ENCODE measurements at regions not wholly inside any gene's neighbourhood (a gene's known extent, or its start where the extent isn't known, plus 50 kb on each side); places are given as distances from the start of the nearest gene placed in this dataset.

DNA sequence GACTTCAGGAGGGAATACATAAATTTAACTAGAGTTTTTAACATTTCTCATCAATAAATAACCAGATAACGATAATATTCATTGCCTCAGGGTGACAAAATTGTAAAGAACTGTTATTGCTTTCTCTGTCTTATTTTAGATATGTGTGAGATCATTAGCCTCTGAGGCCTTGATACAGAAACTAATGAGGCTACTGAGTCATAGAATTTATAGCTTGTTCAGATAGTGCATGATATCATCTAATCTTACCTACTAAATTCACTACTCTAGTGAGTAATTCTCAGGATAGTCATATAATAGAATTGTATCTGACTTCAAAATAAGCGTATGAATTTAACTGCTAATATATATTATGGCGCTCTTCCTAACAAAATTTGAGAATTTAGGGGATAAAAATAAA lies 360.8 kb upstream of the KLHL1 start:
- DNase-seq, result no peak

DNA sequence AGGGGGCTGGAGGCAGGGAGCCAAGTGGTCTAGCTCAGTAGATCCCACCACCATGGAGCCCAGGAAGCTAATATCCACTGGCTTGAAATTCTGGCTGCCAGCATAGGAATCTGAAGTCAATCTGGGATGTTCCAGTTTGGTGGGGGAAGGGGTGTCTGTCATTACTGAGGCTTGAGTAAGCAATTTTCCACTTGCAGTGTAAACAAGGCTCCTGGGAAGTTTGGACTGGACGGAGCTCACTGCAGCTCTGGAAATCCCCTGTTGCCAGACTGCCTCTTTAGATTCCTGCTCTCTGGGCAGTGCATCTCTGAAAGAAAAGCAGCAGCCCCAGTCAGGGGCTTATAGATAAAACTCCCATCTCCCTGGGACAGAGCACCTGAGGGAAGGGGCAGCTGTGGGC lies 349.2 kb upstream of the KLHL1 start:
- DNase-seq, result no peak

DNA sequence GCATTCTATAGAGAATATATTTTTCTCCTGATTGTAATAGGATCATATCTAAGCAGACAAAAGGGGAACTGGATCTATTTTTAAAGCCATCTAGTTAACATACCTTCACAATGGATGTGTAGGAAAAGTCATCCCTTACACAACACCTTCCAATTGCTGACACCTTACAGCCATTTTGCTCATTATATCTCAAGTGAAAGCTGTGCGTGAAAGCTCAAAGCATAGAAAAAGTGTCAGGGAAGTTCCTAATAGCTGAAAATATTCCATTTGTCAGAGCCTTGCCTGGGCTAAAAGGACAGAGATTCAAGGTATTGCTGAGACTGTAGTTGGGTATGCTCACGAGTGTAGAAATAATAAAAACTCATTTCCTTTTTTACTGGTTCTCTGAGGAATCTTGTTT lies 340.6 kb upstream of the KLHL1 start:
- DNase-seq, result no peak

DNA sequence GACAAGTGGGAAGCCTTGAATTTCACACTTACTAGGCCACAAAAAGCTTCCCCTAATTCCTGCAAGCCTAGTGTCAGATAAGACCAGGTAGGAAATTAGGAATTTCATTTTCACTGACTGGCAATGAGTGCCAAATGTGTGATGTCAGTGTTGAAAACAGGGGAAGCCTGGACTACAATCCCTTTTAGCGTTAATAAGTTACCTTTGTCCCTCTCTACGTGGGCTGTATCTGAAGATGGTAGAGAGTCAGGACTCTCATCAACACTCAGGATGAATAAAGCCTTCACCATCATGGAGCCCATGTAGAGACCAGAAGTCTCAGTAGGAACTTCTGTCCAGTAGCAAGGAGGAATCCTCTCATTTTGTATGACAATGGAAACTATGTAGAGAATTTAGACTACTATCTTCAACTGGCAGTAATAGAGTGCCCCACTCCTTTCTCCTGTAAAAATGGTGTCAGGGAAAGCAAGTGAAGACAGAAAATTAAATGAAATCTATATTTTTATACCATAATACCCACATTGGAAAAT lies 324.1 kb upstream of the KLHL1 start:
- DNase-seq, result no peak

DNA sequence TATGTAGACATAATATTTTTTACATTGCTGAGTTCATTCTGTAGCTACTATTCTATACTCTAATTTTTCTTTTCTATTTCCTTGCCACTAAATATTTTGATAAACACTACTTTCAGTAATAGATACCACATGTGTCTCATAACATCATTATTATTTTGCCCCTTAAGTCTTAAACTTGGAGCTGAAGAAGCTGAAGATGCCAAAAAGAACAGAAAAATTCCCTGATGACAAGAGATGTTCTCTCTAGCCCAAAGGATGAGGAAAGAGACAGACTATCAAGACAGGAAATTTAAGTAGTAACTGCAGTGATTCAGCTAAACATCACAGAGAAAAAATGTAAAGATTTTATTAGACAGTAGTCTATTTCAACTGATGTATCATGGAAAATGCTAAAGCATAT lies 322.0 kb upstream of the KLHL1 start:
- no peak for DNase-seq

DNA sequence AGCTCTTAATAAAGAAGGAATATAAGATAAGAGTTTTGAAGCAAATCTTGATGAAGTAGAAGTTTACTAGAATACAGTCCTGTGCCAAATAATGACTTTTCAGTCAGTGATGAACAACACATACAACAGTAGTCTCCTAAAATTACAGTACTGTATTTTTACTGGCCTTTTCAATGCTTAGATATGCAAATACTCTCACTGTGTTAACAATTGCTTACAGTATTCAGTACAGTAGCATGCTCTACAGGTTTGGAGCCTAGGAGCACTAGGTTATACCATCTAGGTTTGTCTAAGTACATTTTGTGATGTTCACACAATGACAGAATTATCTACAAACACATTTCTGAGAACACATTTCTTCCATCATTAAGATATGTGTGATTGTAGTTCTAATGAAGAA lies 316.7 kb upstream of the KLHL1 start:
- no peak for DNase-seq

DNA sequence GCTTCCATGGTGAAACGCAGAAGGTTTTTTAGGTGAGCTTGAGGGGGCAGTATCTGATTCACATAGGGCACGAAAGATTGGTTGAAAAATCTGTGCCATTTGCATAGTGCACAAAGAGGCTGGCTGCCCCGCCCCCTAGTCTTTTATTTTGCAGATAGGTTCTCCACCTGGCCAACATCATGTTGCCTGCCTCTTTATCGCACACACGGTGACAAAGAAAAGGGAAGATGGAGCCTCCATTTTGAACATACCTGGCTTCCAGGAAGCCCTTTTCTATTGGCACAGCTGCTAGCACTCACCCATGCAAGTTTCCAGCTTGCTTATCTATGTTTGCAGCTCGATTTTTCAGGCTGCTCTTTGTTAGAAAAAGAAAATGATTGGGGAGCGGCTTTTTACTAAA lies 316.2 kb upstream of the KLHL1 start:
- DNase-seq, result peak; percentile 64

DNA sequence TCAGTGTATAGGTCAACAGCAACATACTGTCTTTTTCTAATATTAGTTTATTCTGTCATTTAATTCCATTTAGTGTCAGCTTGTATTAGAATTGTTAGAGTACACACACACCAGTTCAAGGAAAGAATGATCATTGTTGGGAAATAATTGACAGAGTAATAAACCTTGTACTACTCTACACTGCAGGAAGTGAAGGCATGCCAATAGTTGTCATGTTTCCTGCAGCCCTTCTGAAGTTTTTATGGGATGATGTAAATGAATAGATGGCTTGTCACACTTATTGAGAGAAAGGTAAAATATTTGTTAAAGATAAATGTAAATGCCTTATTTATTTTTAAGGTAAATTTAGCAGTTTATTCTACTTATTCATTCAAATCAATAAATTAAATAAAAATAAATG lies 306.9 kb upstream of the KLHL1 start:
- no peak for DNase-seq

DNA sequence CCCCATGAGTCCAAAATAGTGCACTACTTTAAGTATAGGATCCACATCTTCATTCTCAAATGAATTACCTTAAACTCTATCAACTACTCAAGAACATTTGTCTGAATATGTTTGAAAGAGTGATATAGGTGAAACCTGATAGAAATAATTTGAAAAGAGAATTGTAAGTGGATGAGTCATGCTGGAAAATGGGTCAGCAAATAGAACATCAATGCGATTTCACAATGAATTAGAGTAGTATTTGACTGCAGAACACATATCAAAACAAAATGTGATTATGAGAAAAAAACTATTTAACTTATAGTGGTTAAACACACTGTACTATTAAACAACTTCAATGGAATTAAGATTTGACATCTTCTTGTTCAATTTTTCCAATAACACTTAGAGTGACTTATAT lies 300.6 kb upstream of the KLHL1 start:
- peak; percentile 77 for DNase-seq

DNA sequence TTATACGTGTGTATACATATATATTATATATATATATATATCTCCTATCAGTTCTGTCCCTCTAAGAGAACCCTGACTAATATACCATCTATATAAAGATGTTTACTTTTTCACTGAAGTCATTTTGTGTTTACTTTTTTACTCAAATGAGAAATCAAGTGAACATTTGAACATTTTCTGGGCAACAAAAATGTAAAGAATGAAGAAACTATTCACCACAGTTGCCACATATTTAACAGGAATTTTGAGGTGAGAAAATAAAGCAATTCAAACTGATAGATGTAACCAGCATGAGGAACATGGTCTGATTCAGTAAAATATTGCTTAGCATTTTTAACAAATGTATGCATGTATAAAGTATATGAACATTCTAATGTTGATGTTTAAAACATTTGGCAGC lies 299.2 kb upstream of the KLHL1 start:
- no peak for DNase-seq

DNA sequence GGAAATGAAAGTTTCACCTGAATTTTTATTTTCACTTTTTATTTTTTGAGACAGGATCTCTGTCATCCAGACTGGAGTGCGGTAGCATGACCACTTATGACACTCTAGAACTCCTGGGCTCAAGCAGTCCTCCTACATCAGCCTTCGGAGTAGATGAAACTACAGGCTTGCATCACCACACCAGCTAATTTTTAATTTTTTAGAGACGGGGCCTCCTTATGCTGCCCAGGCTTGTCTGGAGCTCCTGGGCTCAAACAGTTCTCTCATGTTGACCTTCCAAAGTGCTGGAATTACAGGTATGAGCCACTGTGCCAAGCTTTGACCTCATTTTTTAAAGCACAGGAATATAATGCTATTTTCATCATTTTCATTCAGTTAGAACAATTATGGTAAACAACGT lies 297.0 kb upstream of the KLHL1 start:
- DNase-seq, result no peak

DNA sequence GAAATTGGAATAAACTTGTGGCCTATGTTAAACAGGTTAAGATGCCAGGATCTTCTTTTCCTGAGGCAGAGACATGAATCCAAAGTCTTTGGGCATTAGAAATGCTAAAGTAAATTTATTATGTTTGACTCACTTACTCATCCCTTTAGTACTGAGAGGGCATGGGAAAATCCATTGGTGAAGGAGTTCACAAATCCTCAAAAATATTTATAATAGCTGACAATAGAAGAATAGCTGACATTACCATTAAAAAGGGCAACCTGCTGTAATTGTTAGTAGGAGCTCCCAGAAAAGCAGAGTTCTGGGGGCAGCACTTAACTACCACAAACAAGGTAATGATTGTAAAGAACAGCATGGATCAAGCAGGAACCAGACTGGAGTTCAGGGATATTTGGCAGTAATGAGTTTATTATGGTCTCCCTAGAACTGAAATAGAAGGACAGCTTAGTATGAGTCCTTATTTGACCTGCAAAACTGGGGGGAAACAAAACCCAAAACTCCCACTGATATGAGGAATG lies 285.8 kb upstream of the KLHL1 start:
- no peak for DNase-seq

DNA sequence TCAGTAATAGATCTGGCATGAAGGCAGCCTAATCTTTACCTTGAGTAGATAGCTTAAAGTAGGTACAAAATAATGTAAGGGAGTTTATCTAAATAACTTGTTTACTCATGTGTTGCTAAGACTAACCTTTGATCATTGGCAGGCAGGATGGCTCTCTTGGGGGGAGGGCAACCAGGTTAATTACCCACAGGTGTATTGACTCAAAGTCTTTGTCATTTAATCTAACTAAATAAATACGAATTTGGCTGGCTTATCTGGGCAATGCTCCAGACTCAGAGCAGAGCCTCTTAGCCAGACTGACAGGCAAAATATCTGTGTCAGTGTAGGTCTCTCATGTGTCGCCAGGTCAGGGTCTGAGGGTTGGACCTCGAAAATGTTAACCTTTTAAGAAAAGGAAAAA lies 283.4 kb upstream of the KLHL1 start:
- peak; percentile 80 for DNase-seq

DNA sequence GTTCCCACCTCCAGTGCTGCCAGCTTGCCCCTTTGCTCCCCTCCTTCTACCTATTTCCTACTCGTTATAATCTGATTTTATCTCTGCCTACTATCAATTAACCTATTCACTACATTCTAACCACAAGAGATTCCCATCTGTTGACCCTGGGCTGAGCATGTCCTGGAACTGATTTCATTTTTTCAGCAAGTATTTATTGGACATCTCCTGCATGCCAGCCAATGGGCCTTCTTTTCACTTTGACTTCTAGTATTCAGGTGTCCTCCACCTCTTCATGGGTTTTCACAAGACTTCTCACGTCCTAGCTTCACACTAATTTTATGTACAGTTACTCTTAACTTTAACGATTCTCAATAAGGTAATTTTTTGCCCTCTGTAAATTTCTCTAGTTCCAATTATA lies 282.7 kb upstream of the KLHL1 start:
- DNase-seq, result no peak

DNA sequence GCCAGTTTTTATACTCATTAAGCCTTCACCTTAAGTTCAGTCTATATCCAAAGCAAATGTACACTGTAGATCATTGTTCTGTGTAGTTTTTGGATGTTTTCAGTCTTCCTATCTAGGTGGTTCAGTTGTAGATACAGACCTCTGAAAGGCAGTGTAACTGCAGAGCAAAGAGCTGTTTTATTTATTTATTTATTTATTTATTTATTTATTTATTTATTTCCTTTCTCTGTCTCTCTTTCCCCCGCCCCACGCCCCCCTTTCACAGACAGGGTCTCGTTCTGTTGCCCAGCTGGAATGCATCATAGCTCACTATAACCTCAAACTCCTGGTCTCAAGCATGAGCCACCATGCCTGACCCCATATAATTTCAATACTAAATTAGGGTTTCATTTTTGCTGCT lies 281.8 kb upstream of the KLHL1 start:
- no peak for DNase-seq

DNA sequence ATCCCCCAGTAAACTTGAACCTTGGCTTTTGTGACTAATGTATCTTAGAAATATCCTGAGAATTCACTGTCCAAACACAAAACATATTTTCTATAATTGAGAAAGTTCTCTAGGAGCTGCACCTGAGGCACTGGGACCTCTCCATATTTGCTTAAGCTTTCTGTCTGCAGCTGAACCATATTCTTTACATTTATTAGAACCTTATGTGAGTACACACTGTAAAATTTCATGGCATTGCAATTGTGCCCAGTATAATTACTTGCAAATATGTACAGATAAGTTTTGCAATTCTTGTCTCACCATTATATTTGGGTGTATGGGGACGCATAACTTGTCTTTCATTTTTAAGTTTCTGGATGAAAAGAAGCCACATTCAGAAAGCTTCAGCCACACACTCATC lies 280.7 kb upstream of the KLHL1 start:
- DNase-seq, result no peak

DNA sequence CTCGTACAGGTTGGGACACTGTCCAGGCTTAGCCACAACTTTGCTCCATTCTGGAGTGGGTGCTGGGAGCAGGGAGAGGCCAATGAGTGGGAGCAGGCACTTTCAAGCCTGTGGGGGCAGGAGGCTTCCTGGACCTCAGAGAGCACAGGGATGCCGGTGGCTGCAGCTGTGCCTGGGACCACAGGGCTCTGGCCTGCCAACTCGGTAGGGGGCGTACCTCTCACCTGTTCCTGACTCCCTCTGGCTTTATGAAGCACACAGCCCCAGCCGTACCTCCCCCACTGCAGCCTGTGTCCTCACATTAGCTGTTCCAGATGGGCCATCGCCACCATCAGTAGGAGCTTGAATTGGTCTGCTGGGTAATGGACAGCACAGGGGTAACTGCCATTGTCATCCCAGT lies 278.7 kb upstream of the KLHL1 start:
- no peak for DNase-seq

DNA sequence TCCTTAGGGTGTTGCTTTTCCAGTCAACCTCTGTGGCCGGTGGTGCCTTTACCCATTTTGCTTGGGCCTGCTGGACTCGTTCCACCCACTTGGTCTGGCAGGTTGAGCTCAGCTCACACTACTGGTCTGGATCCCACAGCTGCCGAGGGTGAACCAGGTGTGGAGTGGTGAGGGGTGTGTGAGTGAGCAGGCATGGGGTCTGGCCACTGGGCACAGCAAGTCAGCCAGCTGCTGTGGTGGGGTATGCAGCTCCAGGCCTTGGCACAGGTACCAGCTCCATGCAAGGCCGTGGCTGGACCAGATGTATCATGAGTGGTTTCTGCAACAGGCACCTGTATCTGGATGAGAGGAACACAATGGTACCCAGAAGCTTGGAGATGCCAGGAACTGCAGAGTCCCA lies 277.6 kb upstream of the KLHL1 start:
- DNase-seq, result no peak

DNA sequence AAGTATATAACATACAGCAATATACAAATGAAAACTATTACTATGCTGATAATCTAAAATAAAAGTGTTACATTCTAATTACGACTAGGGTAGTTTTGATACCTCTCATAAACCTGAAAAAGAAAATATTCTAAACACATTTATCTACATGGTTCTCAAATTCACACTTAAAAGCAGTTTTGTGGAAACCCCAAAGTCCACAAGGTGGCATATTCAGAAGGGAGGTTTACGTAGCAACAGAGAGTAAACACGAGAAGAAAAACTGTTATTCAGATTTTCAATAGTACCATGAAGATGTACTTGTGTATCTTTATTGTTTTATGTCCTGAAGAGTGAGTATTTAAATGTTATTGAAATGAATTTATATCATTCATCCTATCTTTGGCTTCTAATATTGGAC lies 275.9 kb upstream of the KLHL1 start:
- no peak for DNase-seq

DNA sequence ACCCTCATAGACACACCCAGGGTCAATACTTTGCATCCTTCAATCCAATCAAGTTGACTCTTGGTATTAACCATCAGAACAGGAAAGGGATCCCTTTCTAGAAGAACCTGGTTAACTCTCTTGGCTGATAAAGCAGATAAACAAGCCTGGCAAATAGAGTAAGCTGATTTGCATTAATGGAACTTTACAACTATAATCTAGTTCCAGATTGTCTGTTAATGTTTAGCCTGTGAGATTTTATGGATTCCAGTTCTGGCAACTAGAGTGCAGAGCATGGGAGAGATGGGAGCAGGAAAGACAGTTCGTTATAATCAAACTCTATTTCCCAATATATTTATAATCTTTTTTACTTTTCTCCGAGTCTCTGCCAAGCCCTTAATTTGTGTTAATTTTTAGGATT lies 272.6 kb upstream of the KLHL1 start:
- DNase-seq, result no peak

DNA sequence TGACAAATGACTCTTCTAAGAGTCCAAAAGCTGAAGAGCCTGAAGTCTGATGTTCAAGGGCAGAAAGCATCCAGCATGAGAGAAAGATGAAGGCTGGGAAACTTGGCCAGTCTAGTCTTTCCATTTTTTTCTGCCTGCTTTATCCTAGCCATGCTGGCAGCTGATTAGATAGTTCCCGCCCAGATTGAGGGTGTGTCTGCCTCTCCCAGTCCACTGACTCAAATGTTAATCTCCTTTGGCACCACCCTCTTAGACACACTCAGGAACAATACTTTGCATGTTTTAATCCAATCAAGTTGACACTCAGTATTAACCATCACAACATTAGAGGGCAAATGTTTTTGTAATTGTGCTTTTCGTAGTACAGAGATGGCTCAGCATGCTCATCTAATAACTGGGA lies 267.5 kb upstream of the KLHL1 start:
- DNase-seq, result no peak

DNA sequence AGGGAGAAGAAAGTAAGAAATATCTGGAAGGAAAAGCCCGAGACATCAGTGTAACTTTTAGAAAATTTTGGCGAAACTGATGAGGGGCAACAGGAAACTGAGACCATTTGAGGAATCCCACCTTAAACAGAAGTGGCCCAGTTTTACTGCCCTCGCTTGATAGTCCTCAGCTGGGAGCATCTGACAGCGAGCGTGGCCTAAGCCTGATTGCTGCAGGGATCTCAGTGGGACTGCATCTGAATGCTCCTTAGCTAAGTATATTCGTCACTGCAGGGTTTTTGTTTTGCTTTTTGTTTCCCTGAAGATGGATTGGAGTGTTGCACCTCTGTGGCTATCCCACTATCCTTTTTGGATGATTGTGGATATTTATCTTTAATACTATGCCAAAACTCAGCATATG lies 262.7 kb upstream of the KLHL1 start:
- DNase-seq, result no peak

DNA sequence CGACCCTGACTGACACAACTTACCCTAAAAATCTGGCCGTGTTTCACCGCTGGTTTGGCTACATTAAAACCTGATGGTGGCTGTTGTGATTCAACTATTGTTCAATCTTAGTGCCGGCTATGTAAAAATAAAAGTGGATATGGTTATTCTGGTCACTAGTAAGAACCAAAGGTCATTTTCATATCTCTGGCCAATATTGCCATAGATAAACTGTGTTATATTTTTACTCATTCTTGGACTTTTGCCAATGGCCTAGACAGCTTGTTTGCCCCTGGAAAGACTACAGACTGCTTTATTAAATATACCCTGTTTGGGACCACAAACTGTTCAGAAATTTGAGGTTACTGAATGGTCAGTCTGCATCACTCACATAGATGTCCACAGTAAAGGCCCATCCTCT lies 258.5 kb upstream of the KLHL1 start:
- DNase-seq, result no peak

DNA sequence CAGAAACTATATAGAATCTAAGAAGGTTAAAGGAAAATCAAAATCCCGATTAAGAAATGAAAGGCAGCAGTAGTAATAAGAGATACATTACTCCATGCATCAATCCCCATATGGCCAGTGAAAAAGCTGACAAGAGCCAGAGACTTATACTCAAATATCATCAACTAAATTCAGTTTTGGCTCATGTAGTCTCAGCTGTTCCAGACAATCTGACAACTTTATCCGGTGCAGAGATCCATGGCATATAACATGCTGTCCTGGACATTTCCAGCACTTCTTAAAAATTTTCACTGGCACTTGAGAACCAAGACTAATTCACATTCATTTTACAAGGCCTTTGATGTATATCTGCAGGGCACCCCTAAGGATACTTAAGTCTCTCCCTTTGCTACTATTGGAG lies 255.7 kb upstream of the KLHL1 start:
- no peak for DNase-seq

DNA sequence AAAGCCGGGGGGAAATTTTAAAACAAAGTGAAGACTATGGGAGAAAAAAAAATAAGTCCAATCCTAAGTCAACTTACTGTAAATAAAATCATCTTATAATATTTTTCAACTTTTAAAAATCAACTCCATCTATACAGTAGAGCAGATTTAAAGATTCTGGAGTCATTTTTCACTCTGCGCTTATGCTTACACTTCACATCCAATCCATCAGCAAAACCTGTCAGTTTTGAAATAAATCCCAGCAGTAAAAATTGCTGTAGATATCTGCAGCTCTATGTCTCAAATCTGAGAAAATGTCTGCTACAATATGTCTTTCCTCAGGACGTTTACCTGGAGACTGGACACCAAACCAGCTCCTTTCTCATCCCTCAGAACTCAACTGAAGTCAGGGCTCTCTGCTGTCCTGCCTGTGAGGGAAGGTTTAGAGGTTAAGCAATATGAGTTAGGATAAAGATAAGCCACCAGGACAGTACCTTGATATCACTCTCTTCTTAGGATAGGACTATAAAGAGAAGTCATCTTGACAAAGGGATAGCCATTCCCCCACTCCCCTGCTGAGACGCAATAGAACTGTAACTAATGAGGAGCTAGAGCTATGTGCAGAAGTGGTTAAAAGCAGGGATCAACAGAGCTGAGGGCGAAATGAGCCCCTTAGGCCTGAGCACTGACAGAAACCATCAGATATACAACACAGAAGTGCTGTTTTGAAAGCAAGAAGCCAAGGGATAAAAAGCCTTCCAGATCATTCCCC lies 254.7 kb upstream of the KLHL1 start:
- DNase-seq, result no peak

Measured in NCI-H1436 treated with DMSO at 0.1 percent for 48 hours (cell line).